ENCODE measurements at regions not wholly inside any gene's neighbourhood (a gene's known extent, or its start where the extent isn't known, plus 50 kb on each side); places are given as distances from the start of the nearest gene placed in this dataset.

DNA sequence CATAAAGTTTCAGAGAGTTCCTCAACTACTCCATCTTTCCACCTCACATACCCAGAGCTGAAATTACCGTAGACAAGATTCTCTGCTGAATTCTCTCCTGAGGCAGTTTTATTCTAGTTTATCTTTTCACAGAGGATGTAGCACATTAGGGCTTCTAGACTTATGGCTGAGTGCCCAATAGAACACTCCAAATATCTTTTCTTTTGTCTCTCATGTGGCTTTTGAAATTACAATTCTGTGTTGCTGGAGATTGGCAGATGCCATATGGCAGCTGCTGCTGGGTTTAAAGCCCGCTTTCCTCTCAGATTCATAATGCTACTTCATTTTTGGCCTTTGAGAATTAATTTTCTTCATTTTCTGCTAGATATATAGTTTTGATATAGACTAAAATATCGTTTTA lies 107.6 kb upstream of the BANK1 start:
- TF ChIP-seq CTCF (IDR thresholded peaks at IDR 0.05) = no peak
- TF ChIP-seq POLR2A (IDR thresholded peaks at IDR 0.05) = no peak
- no peak for TF ChIP-seq POLR2AphosphoS5 (IDR thresholded peaks at IDR 0.05; ENCODE audit: insufficient read depth in 1 of 2, low read depth in 1 of 2)

Data from vagina (tissue), 2 donors.